Activated CD4-positive, alpha-beta T cell treated with anti-CD3 and anti-CD28 coated beads for 36 hours (primary cell): ENCODE measurements at regions not wholly inside any gene's neighbourhood (a gene's known extent, or its start where the extent isn't known, plus 50 kb on each side); places are given as distances from the start of the nearest gene placed in this dataset.

Experiments
- ATAC-seq: fragments of 200-7000 bp; cut with Tn5 transposase; one replicate; pipeline ENCODE4 v1.10.0; 2021; ENCODE audit warnings: mild to moderate bottlenecking, moderate library complexity
- CTCF ChIA-PET: fragments of 350-600 bp; sonication (Branson Sonifier 250); formaldehyde crosslinking; loops from one replicate; lab custom pipeline; 2021; ENCODE audit warnings: antibody characterized with exemption; lab: Charles Lee
- POLR2A ChIA-PET: fragments of 350-600 bp; sonication (Branson Sonifier 250); formaldehyde crosslinking; loops from one replicate; lab custom pipeline; 2021; ENCODE audit warnings: antibody characterized with exemption, inconsistent platforms; lab: Charles Lee
- DNase-seq: peaks from one replicate; pipeline ENCODE4 v3.0.0-alpha.2; 2020
- H3K27ac Mint-ChIP-seq: one replicate; pipeline ENCODE4 v1.8.0; 2021; ENCODE audit warnings: mixed read lengths
- H3K27me3 Mint-ChIP-seq: one replicate; pipeline ENCODE4 v1.8.0; 2021; ENCODE audit warnings: mixed read lengths
- H3K36me3 Mint-ChIP-seq: one replicate; pipeline ENCODE4 v1.8.0; 2021; ENCODE audit warnings: low read depth, mixed read lengths
- H3K4me1 Mint-ChIP-seq: one replicate; pipeline ENCODE4 v1.8.0; 2021; ENCODE audit warnings: mixed read lengths
- H3K4me3 Mint-ChIP-seq: one replicate; pipeline ENCODE4 v1.8.0; 2021; ENCODE audit warnings: mild to moderate bottlenecking, moderate library complexity, mixed read lengths
- H3K9me3 Mint-ChIP-seq: one replicate; pipeline ENCODE4 v1.8.0; 2021; ENCODE audit warnings: low read depth, mixed read lengths
- intact Hi-C, 2 experiments: fragments of 100-400 bp; cut with DNase I in 1 of 2; cut with micrococcal nuclease in 1 of 2; formaldehyde crosslinking; loops; one replicate each; pipeline versions ENCODE4 v1.14.2 to v1.15.1; 2022 to 2024; cut with DNase I, micrococcal nuclease

DNA sequence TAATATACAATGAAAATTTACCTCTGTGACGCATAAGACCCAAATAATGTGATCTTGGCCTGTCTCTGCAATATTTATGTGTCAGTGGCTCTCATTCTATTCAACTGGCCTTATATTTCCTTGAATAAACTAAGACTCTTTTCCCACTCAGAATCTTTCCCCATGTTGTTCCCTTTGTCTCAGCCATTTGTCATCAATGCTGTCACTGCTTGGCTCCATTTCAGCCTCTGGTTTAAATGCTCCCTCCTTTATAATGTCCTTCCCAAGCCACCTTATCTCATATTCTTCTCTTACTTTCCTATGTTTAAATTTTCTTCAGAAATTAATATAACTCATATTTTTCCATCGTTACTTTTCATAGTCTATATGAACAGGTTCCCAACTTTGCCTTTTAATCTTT, 158.3 kb upstream of the DTNA start:
- H3K27me3 Mint-ChIP-seq, result no peaks in the 10 kb centered on the region
- no peak for ATAC-seq
- H3K9me3 Mint-ChIP-seq, result no peaks in the 10 kb centered on the region
- intact Hi-C loops, result no loop called here
- no peak for DNase-seq
- no peak overlapping the region for H3K4me3 Mint-ChIP-seq
- H3K27ac Mint-ChIP-seq, result no peak overlapping the region
- ChIA-PET CTCF (no interaction called here), POLR2A (no interaction called here)
- H3K4me1 Mint-ChIP-seq, result no peaks in the 10 kb centered on the region
- H3K36me3 Mint-ChIP-seq, result no peaks in the 10 kb centered on the region

- peaks cover 5% of the 10 kb centered on the region for H3K9me3 Mint-ChIP-seq
- DNase-seq (no peak), ATAC-seq (no peak)
- intact Hi-C loops, result no loop called here
- ChIA-PET CTCF (no interaction called here), POLR2A (no interaction called here)
- H3K27me3 Mint-ChIP-seq, result no peaks in the 10 kb centered on the region
- H3K4me3 Mint-ChIP-seq, result no peak overlapping the region
- H3K36me3 Mint-ChIP-seq, result no peaks in the 10 kb centered on the region
- no peak overlapping the region for H3K27ac Mint-ChIP-seq
- H3K4me1 Mint-ChIP-seq, result no peaks in the 10 kb centered on the region
These were observed 147.7 kb upstream of the DTNA start for GRCh38 chr18:34562252-34562870.

- Mint-ChIP-seq H3K27ac (no peak overlapping the region), H3K4me1 (no peaks in the 10 kb centered on the region), H3K9me3 (peaks cover 5% of the 10 kb centered on the region), H3K27me3 (no peaks in the 10 kb centered on the region), H3K36me3 (no peaks in the 10 kb centered on the region), H3K4me3 (no peak overlapping the region)
- POLR2A ChIA-PET, result no interaction called here
- intact Hi-C loops, result no loop called here
- DNase-seq (no peak), ATAC-seq (no peak)
- CTCF ChIA-PET, result no interaction called here
These were observed 142.2 kb upstream of the DTNA start for GRCh38 chr18:34567857-34568256.

- Mint-ChIP-seq H3K4me1 (no peaks in the 10 kb centered on the region), H3K27ac (no peak overlapping the region), H3K4me3 (no peak overlapping the region), H3K9me3 (peaks cover 7% of the 10 kb centered on the region), H3K27me3 (no peaks in the 10 kb centered on the region), H3K36me3 (no peaks in the 10 kb centered on the region)
- CTCF ChIA-PET, result no interaction called here
- intact Hi-C loops, result no loop called here
- DNase-seq (no peak), ATAC-seq (no peak)
- POLR2A ChIA-PET, result no interaction called here
These were observed 133.5 kb upstream of the DTNA start for GRCh38 chr18:34576622-34577021.

DNA sequence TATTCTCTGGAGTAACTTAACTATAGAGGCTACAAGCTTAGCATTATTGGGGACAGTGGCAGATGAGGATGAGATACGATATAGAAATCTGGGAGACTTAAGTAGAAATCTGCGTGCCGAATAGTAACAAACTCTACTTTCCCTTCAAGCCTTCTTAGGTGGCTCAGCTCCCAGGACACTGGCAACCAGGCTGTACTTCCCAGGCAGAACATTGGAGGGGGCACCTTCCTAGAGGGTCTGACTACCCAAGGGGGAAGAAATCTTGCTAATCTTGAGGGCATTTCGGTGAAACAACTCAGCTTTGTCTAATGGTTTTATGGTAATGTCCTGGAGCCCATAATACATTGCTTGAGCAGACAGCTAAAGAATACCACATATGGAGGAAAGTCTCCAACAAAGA, 126.2 kb upstream of the DTNA start:
- H3K9me3 Mint-ChIP-seq, result peaks cover 7% of the 10 kb centered on the region
- H3K27me3 Mint-ChIP-seq, result peaks cover 4% of the 10 kb centered on the region
- ChIA-PET POLR2A (no interaction called here), CTCF (interaction anchor here (0.7 kb wide), 1 partner anchor 56 kb away, joined by 3 read pairs; no protein-coding TSS in a partner anchor)
- H3K4me1 Mint-ChIP-seq, result no peaks in the 10 kb centered on the region
- no peak overlapping the region for H3K27ac Mint-ChIP-seq
- intact Hi-C loops, result no loop called here
- no peaks in the 10 kb centered on the region for H3K36me3 Mint-ChIP-seq
- DNase-seq, result no peak
- H3K4me3 Mint-ChIP-seq, result no peak overlapping the region
- ATAC-seq, result no peak

DNA sequence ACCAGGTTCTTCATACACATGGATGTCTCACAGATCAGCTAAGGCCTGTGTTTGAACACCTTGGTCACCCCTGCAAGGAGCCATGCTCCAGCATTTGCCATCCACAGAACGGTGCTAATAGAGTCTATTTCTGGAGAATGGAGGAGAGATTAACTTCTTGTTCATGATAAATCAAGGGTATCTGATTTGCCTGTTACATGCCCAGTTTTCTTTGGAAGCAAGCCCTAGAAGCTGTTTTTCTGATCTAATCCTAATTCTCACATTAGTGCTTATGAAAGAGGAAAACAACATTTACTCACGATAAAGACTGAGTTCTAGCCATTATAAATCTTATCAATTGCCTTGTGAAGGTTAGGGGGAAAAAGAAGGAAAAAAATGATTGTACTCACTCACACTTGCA, 119.6 kb upstream of the DTNA start:
- ChIA-PET POLR2A (no interaction called here), CTCF (no interaction called here)
- H3K4me3 Mint-ChIP-seq, result no peak overlapping the region
- H3K9me3 Mint-ChIP-seq, result no peaks in the 10 kb centered on the region
- H3K27me3 Mint-ChIP-seq, result no peaks in the 10 kb centered on the region
- no peak overlapping the region for H3K27ac Mint-ChIP-seq
- DNase-seq (no peak), ATAC-seq (no peak)
- H3K36me3 Mint-ChIP-seq, result no peaks in the 10 kb centered on the region
- intact Hi-C loops, result no loop called here
- H3K4me1 Mint-ChIP-seq, result no peaks in the 10 kb centered on the region

DNA sequence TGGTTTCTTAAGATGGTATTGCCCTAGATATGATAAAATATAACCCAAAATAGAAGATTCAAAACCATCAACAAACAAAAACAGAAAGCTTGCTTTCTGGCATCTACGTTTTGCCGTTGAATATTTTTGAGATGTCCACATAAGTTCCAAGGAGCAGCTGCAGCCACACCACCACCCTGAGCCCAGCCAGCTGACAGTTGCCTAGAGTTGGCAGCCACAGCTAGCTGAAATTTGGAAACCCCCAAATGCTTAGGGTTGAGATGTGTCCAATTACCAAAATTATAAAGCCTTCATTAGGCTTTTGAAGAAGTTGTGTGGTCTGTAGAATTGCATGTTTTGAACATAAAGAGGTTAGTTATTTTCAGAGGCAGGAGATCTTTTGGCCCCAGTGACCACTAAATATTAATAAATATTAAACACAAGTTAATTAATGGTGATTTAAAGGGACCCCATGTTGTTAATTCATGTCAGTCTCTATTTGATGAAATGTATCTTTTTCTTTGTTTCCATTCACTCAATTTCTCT, 118.1 kb upstream of the DTNA start:
- intact Hi-C loops, result no loop called here
- no peaks in the 10 kb centered on the region for H3K9me3 Mint-ChIP-seq
- DNase-seq (no peak), ATAC-seq (no peak)
- H3K4me1 Mint-ChIP-seq, result no peaks in the 10 kb centered on the region
- no peak overlapping the region for H3K27ac Mint-ChIP-seq
- ChIA-PET CTCF (no interaction called here), POLR2A (no interaction called here)
- no peak overlapping the region for H3K4me3 Mint-ChIP-seq
- H3K36me3 Mint-ChIP-seq, result no peaks in the 10 kb centered on the region
- no peaks in the 10 kb centered on the region for H3K27me3 Mint-ChIP-seq

DNA sequence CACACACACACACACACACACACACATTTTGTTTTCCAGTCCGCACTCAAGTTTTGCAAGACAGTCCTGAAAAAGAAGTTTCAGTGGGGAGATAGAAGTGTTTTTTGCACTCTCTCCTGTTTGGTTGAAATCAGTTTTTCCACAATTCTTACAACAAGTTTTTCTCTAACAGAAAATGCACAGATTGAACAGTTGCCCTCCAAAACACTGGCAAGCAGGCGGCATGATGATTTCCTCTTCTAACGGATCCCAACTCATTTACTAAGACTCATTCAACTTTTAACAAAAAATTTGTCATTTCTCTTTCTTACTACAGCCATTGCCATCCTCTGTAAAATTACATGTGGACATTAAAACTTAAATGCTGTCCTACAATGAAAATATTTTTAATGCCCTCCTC, 117.6 kb upstream of the DTNA start:
- CTCF ChIA-PET, result interaction anchor here (0.8 kb wide), 1 partner anchor 68 kb away, joined by 4 read pairs; no protein-coding TSS in a partner anchor
- intact Hi-C loops, result no loop called here
- H3K4me3 Mint-ChIP-seq, result no peak overlapping the region
- no peaks in the 10 kb centered on the region for H3K27me3 Mint-ChIP-seq
- no peak for DNase-seq
- no peak for ATAC-seq
- H3K27ac Mint-ChIP-seq, result no peak overlapping the region
- POLR2A ChIA-PET, result no interaction called here
- no peaks in the 10 kb centered on the region for H3K36me3 Mint-ChIP-seq
- no peaks in the 10 kb centered on the region for H3K9me3 Mint-ChIP-seq
- no peaks in the 10 kb centered on the region for H3K4me1 Mint-ChIP-seq

GRCh38 chr18:34592961-34593382, 117.1 kb upstream of the DTNA start:
- DNase-seq (no peak), ATAC-seq (no peak)
- no peaks in the 10 kb centered on the region for H3K4me1 Mint-ChIP-seq
- H3K27me3 Mint-ChIP-seq, result no peaks in the 10 kb centered on the region
- ChIA-PET CTCF (interaction anchor here (0.8 kb wide), 1 partner anchor 68 kb away, joined by 4 read pairs; no protein-coding TSS in a partner anchor), POLR2A (no interaction called here)
- no peak overlapping the region for H3K4me3 Mint-ChIP-seq
- intact Hi-C loops, result no loop called here
- H3K27ac Mint-ChIP-seq, result no peak overlapping the region
- no peaks in the 10 kb centered on the region for H3K36me3 Mint-ChIP-seq
- H3K9me3 Mint-ChIP-seq, result no peaks in the 10 kb centered on the region

GRCh38 chr18:34594266-34594665, 115.8 kb upstream of the DTNA start:
- no peak for ATAC-seq
- no peaks in the 10 kb centered on the region for H3K4me1 Mint-ChIP-seq
- no peaks in the 10 kb centered on the region for H3K9me3 Mint-ChIP-seq
- intact Hi-C loops, result no loop called here
- ChIA-PET CTCF (interaction anchor here (0.6 kb wide), 1 partner anchor 208 kb away, joined by 4 read pairs; no protein-coding TSS in a partner anchor), POLR2A (no interaction called here)
- H3K36me3 Mint-ChIP-seq, result no peaks in the 10 kb centered on the region
- H3K4me3 Mint-ChIP-seq, result no peak overlapping the region
- no peak for DNase-seq
- no peaks in the 10 kb centered on the region for H3K27me3 Mint-ChIP-seq
- no peak overlapping the region for H3K27ac Mint-ChIP-seq

DNA sequence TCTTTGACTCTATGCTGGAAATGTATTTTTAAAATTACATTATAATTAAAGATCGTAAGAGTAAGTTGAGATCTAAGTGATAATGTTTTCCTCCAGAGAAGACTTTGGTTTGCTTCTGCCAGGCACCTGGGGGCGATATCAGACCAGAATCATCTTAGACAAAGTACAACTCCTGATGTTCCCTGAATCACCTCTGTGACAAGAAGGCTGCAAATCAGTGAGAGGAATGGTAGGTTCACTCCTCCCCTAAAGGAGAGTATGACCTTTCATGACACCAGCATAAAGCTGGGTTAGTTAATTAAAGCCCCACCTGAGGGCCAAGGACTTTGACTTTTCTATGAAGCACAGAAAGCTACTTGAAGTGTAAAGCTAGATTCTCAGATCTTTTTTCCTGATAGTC, 114.4 kb upstream of the DTNA start:
- no peak for DNase-seq
- Mint-ChIP-seq H3K9me3 (no peaks in the 10 kb centered on the region), H3K4me1 (no peaks in the 10 kb centered on the region), H3K27me3 (no peaks in the 10 kb centered on the region), H3K4me3 (no peak overlapping the region), H3K27ac (no peak overlapping the region), H3K36me3 (no peaks in the 10 kb centered on the region)
- POLR2A ChIA-PET, result interaction anchor here (0.7 kb wide), 1 partner anchor 44 kb away, joined by 3 read pairs; no protein-coding TSS in a partner anchor
- intact Hi-C loops, result no loop called here
- ATAC-seq, result no peak
- CTCF ChIA-PET, result no interaction called here

GRCh38 chr18:34598120-34598635, 111.9 kb upstream of the DTNA start:
- Mint-ChIP-seq H3K9me3 (no peaks in the 10 kb centered on the region), H3K4me1 (no peaks in the 10 kb centered on the region), H3K36me3 (no peaks in the 10 kb centered on the region), H3K4me3 (no peak overlapping the region), H3K27me3 (no peaks in the 10 kb centered on the region), H3K27ac (no peak overlapping the region)
- ChIA-PET POLR2A (interaction anchor here (0.7 kb wide), 1 partner anchor 499 kb away, joined by 8 read pairs; no protein-coding TSS in a partner anchor), CTCF (no interaction called here)
- ATAC-seq, result no peak
- no peak for DNase-seq
- intact Hi-C loops, result no loop called here
